A549 (cell line): ENCODE measurements at regions not wholly inside any gene's neighbourhood (a gene's known extent, or its start where the extent isn't known, plus 50 kb on each side); places are given as distances from the start of the nearest gene placed in this dataset.

ENCODE experiments used
- BHLHE40 ChIP-seq: IDR thresholded peaks from 2 replicates; pipeline ENCODE4 v1.6.1; 2012; ENCODE audit warnings: low read depth, low read length, inconsistent platforms
- CBX8 ChIP-seq: fragments of 200-600 bp; sonication (generic); IDR thresholded peaks from 2 replicates; pipeline ENCODE4 v1.6.1; 2016
- EP300 ChIP-seq, 2 experiments: fragments of >200 bp; sonication (Bioruptor Twin); formaldehyde crosslinking; IDR thresholded peaks; 2 replicates in 1 of 2; 3 replicates in 1 of 2; pipeline ENCODE4 v1.6.1; 2016 to 2017
- MAFK ChIP-seq: fragments of 450-650 bp; IDR thresholded peaks from 2 replicates; pipeline ENCODE4 v1.6.1; 2014; ENCODE audit not compliant: partially characterized antibody
- MYC ChIP-seq: IDR thresholded peaks from 2 replicates; pipeline ENCODE4 v1.6.1; 2012; ENCODE audit warnings: mild to moderate bottlenecking, inconsistent platforms, low read length, improper control_type of control experiment, borderline replicate concordance
- POLR2A ChIP-seq: IDR thresholded peaks from 2 replicates; pipeline ENCODE4 v1.6.1; 2012; ENCODE audit warnings: mild to moderate bottlenecking, low read length
- RAD21 ChIP-seq, 2 experiments: fragments of >200 bp in 1 of 2; sonication (Bioruptor Twin) in 1 of 2; formaldehyde crosslinking in 1 of 2; IDR thresholded peaks in 1 of 2; conservative IDR thresholded peaks in 1 of 2; 2 replicates in 1 of 2; 3 replicates in 1 of 2; pipeline ENCODE4 v1.6.1; 2012 to 2018; ENCODE audit warnings: inconsistent platforms in 1 of 2
- RCOR1 ChIP-seq: fragments of 150-350 bp; IDR thresholded peaks from 2 replicates; pipeline ENCODE4 v1.6.1; 2014; ENCODE audit warnings: antibody characterized with exemption, low read length, low read depth
- REST ChIP-seq: fragments of 200-600 bp; sonication (generic); IDR thresholded peaks from 2 replicates; pipeline ENCODE4 v1.6.1; 2016; ENCODE audit warnings: antibody characterized with exemption, mild to moderate bottlenecking, moderate library complexity
- RFX5 ChIP-seq: fragments of 450-650 bp; IDR thresholded peaks from 2 replicates; pipeline ENCODE4 v1.7.1; 2014; ENCODE audit warnings: antibody characterized with exemption, mild to moderate bottlenecking, moderate library complexity
- SMC3 ChIP-seq: fragments of >200 bp; sonication (Bioruptor Twin); formaldehyde crosslinking; IDR thresholded peaks from 3 replicates; pipeline ENCODE4 v1.6.1; 2018; ENCODE audit warnings: inconsistent platforms
- TF ChIP-seq, protein P1 (sequence below): fragments of >200 bp; sonication (Bioruptor Twin); formaldehyde crosslinking; IDR thresholded peaks from 3 replicates; pipeline ENCODE4 v1.5.1; 2016
- TF ChIP-seq, protein P2 (sequence below): fragments of 450-650 bp; IDR thresholded peaks from 2 replicates; pipeline ENCODE4 v1.6.1; 2014; ENCODE audit warnings: antibody characterized with exemption
- TF ChIP-seq, protein P3 (sequence below): fragments of 250-450 bp; sonication (Bioruptor Pico); IDR thresholded peaks from 2 replicates; pipeline ENCODE4 v1.5.0; 2021; ENCODE audit warnings: mild to moderate bottlenecking, moderate library complexity, borderline replicate concordance

GRCh38 chr18:60232541-60232940, 140.0 kb downstream of the MC4R start:
- TF ChIP-seq RCOR1 (no peak), CBX8 (no peak), POLR2A (no peak), MYC (no peak), EP300 (IDR thresholded peaks at IDR 0.05) (no peak), RFX5 (no peak), RAD21 (conservative IDR thresholded peaks at IDR 0.05 in 1 of 2, IDR thresholded peaks at IDR 0.05 in 1 of 2) (no peak), MAFK (no peak), REST (no peak), SMC3 (no peak), BHLHE40 (no peak)
- TF ChIP-seq, protein P1, sequence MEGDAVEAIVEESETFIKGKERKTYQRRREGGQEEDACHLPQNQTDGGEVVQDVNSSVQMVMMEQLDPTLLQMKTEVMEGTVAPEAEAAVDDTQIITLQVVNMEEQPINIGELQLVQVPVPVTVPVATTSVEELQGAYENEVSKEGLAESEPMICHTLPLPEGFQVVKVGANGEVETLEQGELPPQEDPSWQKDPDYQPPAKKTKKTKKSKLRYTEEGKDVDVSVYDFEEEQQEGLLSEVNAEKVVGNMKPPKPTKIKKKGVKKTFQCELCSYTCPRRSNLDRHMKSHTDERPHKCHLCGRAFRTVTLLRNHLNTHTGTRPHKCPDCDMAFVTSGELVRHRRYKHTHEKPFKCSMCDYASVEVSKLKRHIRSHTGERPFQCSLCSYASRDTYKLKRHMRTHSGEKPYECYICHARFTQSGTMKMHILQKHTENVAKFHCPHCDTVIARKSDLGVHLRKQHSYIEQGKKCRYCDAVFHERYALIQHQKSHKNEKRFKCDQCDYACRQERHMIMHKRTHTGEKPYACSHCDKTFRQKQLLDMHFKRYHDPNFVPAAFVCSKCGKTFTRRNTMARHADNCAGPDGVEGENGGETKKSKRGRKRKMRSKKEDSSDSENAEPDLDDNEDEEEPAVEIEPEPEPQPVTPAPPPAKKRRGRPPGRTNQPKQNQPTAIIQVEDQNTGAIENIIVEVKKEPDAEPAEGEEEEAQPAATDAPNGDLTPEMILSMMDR: no peak
- TF ChIP-seq, protein P2, sequence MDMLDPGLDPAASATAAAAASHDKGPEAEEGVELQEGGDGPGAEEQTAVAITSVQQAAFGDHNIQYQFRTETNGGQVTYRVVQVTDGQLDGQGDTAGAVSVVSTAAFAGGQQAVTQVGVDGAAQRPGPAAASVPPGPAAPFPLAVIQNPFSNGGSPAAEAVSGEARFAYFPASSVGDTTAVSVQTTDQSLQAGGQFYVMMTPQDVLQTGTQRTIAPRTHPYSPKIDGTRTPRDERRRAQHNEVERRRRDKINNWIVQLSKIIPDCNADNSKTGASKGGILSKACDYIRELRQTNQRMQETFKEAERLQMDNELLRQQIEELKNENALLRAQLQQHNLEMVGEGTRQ: no peak
- TF ChIP-seq, protein P3, sequence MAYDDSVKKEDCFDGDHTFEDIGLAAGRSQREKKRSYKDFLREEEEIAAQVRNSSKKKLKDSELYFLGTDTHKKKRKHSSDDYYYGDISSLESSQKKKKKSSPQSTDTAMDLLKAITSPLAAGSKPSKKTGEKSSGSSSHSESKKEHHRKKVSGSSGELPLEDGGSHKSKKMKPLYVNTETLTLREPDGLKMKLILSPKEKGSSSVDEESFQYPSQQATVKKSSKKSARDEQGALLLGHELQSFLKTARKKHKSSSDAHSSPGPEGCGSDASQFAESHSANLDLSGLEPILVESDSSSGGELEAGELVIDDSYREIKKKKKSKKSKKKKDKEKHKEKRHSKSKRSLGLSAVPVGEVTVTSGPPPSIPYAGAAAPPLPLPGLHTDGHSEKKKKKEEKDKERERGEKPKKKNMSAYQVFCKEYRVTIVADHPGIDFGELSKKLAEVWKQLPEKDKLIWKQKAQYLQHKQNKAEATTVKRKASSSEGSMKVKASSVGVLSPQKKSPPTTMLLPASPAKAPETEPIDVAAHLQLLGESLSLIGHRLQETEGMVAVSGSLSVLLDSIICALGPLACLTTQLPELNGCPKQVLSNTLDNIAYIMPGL (CRISPR knock-in tag): no peak
